ENCODE measurements at regions not wholly inside any gene's neighbourhood (a gene's known extent, or its start where the extent isn't known, plus 50 kb on each side); places are given as distances from the start of the nearest gene placed in this dataset.
"Not testable (repeated sequence)": the region's sequence is repeated elsewhere in the genome, so short reads cannot be mapped to it uniquely, and the experiment has no call there.

DNA sequence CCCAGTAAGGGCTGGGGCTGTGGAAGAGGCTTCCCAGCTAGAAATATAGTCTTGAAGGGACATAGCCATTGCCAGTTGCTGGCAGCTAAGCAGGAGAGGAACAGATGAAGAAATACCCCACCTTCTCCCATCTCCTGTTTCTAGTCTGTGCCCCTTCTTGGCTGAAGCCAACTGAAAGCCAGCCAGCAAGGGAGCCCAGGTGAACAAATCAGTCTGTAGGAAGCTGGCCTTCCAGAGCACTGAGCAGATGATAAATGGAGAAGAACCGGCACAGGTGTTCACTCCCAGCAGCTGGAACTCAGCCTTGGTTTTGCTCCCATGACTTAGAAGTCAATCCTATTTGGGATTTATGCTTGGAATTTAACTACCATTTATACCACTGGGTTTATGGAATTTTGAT lies 69.2 kb upstream of the DHX40 start:
- DNase-seq, result no peak

DNA sequence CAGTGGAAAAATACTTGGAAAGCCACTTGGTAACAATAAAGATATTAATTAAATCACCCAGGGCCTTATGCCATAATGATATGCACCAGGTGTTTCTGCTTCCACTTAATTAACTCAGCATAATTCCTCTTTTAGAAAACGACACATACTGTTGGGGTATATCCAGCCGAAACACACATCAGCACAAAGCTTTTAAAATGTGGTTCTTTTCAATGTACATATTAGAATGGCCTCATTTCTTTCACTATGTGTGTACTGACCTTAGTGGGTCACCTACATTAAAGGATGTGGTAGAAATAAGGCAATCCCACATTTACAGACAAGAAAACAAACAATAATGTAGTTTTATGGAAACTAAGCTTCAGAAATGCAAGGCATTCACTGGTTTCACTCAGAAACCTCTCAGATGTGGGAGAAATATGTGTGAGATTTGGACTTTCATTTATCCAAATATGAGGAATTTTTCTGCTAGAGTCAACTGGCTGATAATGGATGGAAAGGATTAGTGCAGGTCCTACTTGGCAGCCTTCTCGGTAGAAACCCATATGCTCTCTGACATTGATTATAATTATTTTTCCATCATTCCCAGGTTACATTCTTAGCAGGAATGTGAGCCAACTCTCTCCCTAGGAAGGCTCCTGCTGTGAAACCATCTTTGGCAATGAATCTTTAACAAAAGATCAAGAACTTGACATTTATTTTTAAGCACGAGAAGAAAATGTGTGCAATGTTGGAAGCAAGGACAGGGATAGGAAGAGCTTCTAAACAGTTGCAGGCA lies 66.7 kb upstream of the DHX40 start:
- DNase-seq, result no peak

DNA sequence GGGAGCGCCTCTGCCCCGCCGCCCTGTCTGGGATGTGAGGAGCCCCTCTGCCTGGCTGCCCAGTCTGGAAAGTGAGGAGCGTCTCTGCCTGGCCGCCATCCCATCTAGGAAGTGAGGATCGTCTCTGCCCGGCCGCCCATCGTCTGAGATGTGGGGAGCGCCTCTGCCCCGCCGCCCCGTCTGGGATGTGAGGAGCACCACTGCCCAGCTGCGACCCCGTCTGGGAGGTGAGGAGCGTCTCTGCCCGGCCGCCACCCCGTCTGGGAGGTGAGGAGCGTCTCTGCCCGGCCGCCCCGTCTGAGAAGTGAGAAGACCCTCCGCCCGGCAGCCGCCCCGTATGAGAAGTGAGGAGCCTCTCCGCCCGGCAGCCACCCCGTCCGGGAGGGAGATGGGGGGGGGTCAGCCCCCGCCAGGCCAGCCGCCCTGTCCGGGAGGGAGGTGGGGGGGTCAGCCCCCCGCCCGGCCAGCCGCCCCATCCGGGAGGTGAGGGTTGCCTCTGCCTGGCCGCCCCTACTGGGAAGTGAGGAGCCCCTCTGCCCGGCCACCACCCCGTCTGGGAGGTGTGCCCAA lies 65.2 kb upstream of the DHX40 start:
- not testable (repeated sequence) for DNase-seq

DNA sequence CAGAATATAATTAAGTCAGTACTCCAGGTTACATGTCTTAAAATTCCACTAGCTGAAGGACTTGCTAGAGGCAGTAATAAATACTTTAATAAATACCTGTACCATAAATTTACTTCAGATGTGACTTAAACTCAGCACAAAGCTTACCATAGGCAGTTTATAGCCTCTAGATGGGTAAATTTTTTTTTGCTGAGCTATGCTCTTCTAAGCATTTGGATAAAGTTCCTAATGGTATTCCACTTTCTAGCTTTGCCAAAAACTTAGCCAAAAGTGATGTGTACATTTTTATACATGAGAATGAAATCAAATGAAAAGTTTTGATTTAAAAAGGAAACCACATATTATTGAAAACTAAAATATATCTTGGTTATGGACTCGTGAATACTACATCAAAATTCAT lies 63.7 kb upstream of the DHX40 start:
- DNase-seq, result no peak

DNA sequence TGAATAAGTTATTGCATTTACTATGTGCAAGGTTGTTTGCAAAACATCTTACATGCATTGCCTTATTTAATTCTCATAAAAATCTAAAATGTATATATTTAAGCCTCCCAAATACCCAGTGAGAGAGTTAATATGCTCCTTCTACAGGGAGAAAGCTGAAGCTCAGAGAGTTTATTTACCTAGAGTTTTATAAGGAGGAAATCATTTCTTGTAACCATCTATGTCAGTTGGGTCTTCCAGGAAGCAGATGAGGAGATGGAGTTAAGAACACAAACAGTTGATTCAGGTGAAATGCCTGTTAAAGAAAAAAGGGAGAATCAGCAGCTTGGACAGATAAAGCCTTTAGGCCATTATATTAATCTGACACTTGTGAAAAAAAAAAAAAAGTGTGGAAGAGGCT lies 62.6 kb upstream of the DHX40 start:
- no peak for DNase-seq

DNA sequence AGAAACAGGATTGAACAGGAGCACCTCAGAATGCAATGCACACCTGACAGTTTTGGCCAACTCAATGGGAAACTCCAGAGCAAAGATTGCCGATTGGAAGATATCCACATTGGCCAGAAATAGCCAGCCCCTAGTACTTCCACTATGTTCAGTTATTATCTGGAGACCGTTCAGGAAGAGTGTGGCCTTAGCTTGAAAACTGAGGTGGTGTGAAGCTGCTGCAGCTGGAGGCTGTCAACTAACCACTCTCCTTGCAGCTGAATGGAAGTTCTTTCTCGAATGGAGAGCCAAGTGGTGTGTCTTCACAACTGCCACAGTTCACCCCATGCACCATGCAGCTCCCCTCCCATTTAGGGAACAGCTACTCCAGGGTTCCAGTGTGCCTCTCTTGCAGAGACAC lies 61.9 kb upstream of the DHX40 start:
- no peak for DNase-seq

DNA sequence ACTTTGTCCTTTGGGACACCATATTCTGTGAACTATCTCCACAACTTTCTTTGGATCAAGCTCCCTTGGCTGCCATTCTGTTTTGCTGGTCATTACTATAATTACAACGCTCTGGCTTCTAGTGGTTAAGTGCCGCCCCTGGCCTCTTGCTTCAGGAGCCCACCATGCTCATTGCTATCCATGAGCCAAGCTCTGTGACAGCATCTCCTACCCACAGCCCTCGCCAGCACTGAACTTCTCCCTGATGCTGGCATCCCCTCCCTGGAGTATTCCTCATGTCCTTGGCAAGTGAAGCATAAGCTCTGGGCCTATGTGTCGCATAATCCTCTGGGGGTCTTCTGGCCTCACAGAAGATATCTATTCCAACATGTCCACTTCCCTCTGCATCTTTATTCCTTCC lies 60.6 kb upstream of the DHX40 start:
- DNase-seq, result no peak

DNA sequence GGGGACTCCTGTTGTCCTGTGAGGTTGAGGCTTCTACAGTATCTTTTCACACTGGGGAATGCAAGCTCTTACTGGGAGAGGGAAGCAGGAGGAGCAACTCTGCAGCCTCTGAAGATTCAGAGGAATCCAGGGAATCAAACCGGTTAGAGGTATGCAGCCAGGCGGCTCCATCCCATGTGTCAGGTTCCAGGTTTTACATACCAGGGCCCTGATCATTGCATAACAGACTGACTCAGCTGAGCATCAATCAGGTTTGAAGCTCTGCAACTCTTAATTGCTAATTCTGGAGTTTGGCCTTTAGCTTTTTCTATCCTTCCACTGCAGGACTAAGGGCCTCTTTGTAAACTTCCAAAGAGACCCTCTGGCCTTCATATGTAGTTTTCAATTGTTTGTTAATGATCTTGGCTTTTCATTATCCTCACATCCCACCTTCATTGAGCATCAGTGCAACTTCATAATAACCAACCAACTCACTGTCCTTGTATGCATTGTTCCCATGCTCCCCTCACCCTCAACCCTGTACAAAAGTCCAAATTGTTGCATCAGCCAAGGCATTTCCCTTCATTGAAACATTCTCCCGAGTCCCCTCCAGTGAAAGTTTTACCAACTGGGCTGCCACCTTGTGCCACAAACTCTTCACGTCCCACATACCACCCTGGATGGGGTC lies 59.7 kb upstream of the DHX40 start:
- no peak for DNase-seq

DNA sequence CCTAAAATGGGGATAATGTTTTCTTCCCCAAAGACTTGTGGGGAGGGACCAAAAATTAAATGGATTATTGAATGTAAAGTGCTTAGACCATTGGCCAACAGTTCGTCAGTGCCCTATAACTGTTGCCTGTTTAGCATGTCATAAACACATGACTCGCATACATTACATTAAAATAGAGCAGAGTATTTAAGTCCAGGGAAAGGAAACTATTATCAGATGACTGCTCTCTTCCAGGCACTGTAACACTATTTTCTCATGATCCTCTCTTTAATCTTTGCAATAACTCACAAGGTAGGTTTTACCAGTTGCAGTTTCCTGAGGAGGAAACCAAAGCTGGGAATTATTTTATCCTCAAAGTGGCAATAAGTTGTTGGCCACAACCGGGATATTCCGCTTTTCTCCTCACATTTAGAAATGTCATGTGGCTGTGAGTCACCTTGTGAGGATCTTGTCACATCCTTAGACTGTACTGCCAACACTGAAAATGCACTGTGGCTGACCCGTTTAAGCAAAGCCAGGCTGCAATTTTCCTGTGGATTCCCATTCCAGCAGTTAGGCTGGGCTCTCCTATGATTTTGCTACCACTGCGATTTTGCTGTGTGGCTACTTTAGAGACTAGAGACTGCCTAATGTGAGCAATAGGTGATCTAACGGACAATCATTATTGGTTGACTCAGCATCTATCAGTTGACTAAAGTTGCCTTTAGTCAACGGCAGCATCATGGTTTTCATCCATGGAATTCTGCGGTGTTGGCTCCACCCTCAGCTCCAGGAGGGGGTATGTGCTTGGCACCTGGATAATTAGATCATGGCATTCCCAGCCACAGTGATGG lies 58.3 kb upstream of the DHX40 start:
- DNase-seq, result peak; percentile 65

DNA sequence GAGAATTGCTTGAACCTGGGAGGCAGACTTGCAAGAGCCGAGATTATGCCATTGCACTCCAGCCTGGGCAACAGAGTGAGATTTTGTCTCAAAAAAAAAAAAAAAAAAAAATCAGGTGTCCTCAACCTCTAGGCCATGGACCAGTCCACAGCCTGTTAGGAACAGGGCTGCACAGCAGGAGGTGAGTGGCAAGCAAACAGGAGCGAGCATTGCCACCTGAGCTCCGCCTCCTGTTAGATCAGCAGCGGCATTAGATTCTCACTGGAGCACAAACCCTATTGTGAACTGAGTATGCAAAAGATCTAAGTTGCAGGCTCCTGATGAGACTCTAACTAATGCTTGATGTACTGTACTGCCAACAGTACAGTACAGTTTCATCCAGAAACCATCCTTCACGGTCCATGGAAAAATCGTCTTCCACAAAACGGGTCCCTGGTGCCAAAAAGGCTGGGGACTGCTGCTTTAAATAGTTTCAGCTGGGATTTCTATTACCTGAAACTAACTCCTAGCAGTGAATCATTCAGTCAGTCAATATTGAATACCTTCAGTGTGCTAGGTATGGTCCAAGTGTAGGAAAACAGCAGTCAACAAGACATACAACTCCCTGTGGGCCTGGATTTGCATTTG lies 56.3 kb upstream of the DHX40 start:
- no peak for DNase-seq

DNA sequence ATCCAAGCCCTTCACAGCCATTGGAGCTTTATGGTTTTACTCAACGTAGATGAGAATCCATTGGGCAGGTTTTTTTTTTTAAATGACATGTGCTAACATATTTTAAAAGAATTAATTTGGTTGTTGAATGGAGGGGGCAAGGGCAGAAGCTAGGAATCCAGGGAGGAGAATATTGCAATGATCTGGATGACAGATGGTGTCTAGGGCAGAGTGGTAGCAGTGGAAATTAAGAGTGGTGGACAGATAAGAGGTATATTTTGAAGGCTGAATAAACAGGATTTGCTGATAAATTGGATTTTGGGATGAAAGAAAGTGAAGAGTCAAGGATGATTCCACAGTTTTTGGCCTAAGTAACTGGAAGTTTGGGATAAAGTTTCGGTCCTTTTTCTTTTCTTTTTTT lies 54.8 kb upstream of the DHX40 start:
- no peak for DNase-seq

DNA sequence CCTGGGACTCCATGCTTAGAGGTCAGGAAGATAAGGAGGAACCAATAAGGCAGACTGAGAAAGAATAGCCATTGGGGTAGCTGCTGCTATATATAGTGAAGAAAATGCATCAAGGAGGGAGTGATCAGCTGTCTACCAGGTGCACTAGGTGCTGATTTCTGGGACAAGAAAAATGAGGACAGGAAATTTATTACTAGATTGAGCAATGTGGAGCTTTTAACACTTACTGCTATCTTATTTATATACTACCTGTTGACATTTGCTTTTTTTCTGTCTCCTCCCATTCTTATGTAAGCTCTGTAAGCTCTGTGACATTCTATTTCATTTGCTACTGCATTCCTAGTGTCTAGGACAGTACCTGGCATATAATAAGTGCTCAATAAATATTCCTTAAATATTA lies 53.7 kb upstream of the DHX40 start:
- no peak for DNase-seq

DNA sequence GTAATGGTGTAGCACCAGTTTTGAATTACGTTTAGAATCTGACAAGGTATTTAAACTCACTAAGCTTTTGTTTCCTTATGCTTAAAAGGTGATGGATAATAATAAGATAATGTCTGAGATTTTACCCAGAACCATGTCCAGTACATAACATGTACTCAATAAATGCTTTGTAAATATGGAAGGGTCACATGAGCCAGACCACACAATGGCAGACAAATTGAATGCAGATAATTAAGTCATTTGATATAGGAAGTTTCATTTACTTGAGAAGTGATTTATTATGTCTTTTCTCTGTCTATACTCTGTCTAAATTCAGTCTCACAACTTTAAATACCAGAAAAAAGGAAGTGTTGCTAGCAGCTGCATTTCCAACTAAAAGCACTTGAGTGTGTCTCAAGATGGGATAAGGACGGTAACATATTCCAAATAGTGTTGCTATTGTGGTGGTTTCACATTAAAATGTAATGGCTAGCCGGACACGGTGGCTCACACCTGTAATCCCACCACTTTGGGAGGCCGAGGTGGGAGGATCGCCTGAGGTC lies 52.5 kb upstream of the DHX40 start:
- DNase-seq, result peak; percentile 25

DNA sequence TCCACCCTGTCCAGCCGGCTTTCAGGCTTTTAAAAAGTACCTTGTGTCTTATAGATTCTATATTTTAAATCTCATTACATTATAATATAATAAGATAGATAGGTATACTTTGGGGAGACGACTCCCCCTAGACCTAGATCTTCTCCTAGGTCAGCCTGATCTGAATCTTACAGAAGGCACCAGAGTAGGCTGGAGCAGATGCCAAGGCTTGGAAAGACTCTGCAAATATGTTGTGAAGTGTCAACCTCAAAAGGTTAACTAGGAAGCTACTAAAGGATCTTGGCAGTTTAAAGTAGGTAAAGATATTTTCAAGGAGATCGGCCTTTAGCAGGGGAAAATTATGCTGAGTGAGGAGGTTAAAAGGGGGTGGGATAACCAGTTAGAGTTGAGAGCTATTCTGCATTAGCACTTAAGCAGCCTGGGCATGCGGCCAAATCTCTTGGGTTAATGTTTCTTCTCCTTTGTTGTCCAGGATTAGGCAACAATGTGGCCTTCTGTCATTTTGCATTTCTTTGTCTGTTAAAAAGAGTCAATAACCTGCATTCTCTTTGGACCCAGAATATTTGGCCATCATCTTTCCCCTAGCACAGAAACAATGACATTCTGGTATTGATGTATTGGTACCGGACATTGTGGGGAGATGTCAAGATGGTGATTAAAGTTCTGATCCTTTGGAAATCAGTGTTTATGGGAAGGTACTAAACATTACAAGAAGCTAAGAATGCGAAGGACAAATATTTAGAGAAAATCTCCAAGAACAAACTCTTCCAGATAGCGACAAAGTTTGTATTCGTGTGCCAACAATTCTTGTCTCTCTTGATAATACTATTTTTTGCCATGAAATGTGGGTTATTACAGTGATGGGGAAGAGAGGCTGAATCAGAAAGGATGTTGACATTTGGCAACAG lies 51.2 kb upstream of the DHX40 start:
- peak; percentile 94 for DNase-seq

Data from inflammatory macrophage treated with lipopolysaccharide for 4 hours (primary cell).